ENCODE measurements at regions not wholly inside any gene's neighbourhood (a gene's known extent, or its start where the extent isn't known, plus 50 kb on each side); places are given as distances from the start of the nearest gene placed in this dataset.

- Histone ChIP-seq H3K27me3 (ENCODE audit: control insufficient read depth in 1 of 2, insufficient read depth in 2 of 2, low read length in 2 of 2) (no peaks in the 10 kb centered on the region), H3K4me1 (ENCODE audit: control insufficient read depth, insufficient read depth, low read length) (no peaks in the 10 kb centered on the region), H3K9me3 (ENCODE audit: control insufficient read depth in 2 of 2, low read length in 2 of 2) (no peaks in the 10 kb centered on the region), H3K27ac (ENCODE audit: low read length) (no peak overlapping the region), H3K9ac (ENCODE audit: low read length in 2 of 2) (no peak overlapping the region), H3K36me3 (ENCODE audit: control insufficient read depth in 2 of 2, insufficient read depth in 2 of 2, low read length in 2 of 2) (no peaks in the 10 kb centered on the region), H3K4me3 (ENCODE audit: low read length in 2 of 2) (no peak overlapping the region)
Measured at GRCh38 chr4:23547096-23547495, 342.8 kb downstream of the PPARGC1A start.

- no peaks in the 10 kb centered on the region for H3K27me3 ChIP-seq (ENCODE audit: control insufficient read depth in 1 of 2, insufficient read depth in 2 of 2, low read length in 2 of 2)
- no peak overlapping the region for H3K4me3 ChIP-seq (ENCODE audit: low read length in 2 of 2)
Measured at GRCh38 chr4:23539969-23540569, 349.8 kb downstream of the PPARGC1A start.

DNA sequence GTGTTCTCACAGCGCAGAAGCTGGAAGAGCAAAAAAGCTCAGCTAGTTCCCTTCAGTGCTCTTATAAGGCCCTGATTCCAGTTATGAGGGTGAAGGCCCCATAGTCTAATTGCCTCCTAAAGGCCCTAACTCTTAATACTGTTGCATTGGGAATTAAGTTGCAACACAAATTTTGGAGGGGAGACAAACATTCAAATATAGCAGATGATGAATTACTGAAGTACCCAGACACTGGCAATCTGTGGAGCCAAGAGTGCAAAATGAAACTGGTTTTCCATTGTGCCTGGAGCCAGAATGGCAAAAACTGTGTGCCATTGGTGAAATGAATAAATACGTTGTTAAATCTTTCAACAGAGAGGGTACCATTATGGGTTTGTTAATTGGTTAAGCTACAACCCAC, 356.0 kb downstream of the PPARGC1A start:
- H3K27ac ChIP-seq (ENCODE audit: low read length) = no peak overlapping the region

More at GRCh38 chr4:23539969-23540569, 349.8 kb downstream of the PPARGC1A start:
- Histone ChIP-seq H3K4me1 (ENCODE audit: control insufficient read depth, insufficient read depth, low read length) (no peaks in the 10 kb centered on the region), H3K27ac (ENCODE audit: low read length) (no peak overlapping the region), H3K36me3 (ENCODE audit: control insufficient read depth in 2 of 2, insufficient read depth in 2 of 2, low read length in 2 of 2) (no peaks in the 10 kb centered on the region), H3K9me3 (ENCODE audit: control insufficient read depth in 2 of 2, low read length in 2 of 2) (no peaks in the 10 kb centered on the region), H3K9ac (ENCODE audit: low read length in 2 of 2) (no peak overlapping the region)

GRCh38 chr4:23516716-23517115, 373.1 kb downstream of the PPARGC1A start:
- H3K9ac ChIP-seq (ENCODE audit: low read length in 2 of 2) = no peak overlapping the region
- H3K36me3 ChIP-seq (ENCODE audit: control insufficient read depth in 2 of 2, insufficient read depth in 2 of 2, low read length in 2 of 2) = no peaks in the 10 kb centered on the region
- no peak overlapping the region for H3K4me3 ChIP-seq (ENCODE audit: low read length in 2 of 2)
- no peaks in the 10 kb centered on the region for H3K27me3 ChIP-seq (ENCODE audit: control insufficient read depth in 1 of 2, insufficient read depth in 2 of 2, low read length in 2 of 2)
- H3K9me3 ChIP-seq (ENCODE audit: control insufficient read depth in 2 of 2, low read length in 2 of 2) = no peaks in the 10 kb centered on the region
- no peak overlapping the region for H3K27ac ChIP-seq (ENCODE audit: low read length)
- no peaks in the 10 kb centered on the region for H3K4me1 ChIP-seq (ENCODE audit: control insufficient read depth, insufficient read depth, low read length)

More for the DNA sequence above, 356.0 kb downstream of the PPARGC1A start:
- Histone ChIP-seq H3K9me3 (ENCODE audit: control insufficient read depth in 2 of 2, low read length in 2 of 2) (no peaks in the 10 kb centered on the region), H3K27me3 (ENCODE audit: control insufficient read depth in 1 of 2, insufficient read depth in 2 of 2, low read length in 2 of 2) (no peaks in the 10 kb centered on the region), H3K4me1 (ENCODE audit: control insufficient read depth, insufficient read depth, low read length) (no peaks in the 10 kb centered on the region), H3K4me3 (ENCODE audit: low read length in 2 of 2) (no peak overlapping the region), H3K9ac (ENCODE audit: low read length in 2 of 2) (no peak overlapping the region), H3K36me3 (ENCODE audit: control insufficient read depth in 2 of 2, insufficient read depth in 2 of 2, low read length in 2 of 2) (no peaks in the 10 kb centered on the region)

GRCh38 chr4:23504083-23504482, 385.8 kb downstream of the PPARGC1A start:
- H3K36me3 ChIP-seq (ENCODE audit: control insufficient read depth in 2 of 2, insufficient read depth in 2 of 2, low read length in 2 of 2) = no peaks in the 10 kb centered on the region
- no peak overlapping the region for H3K9ac ChIP-seq (ENCODE audit: low read length in 2 of 2)
- H3K4me3 ChIP-seq (ENCODE audit: low read length in 2 of 2) = no peak overlapping the region
- no peaks in the 10 kb centered on the region for H3K9me3 ChIP-seq (ENCODE audit: control insufficient read depth in 2 of 2, low read length in 2 of 2)
- no peaks in the 10 kb centered on the region for H3K4me1 ChIP-seq (ENCODE audit: control insufficient read depth, insufficient read depth, low read length)
- no peak overlapping the region for H3K27ac ChIP-seq (ENCODE audit: low read length)
- no peaks in the 10 kb centered on the region for H3K27me3 ChIP-seq (ENCODE audit: control insufficient read depth in 1 of 2, insufficient read depth in 2 of 2, low read length in 2 of 2)

- Histone ChIP-seq H3K9ac (ENCODE audit: low read length in 2 of 2) (no peak overlapping the region), H3K27ac (ENCODE audit: low read length) (no peak overlapping the region), H3K9me3 (ENCODE audit: control insufficient read depth in 2 of 2, low read length in 2 of 2) (no peaks in the 10 kb centered on the region), H3K4me1 (ENCODE audit: control insufficient read depth, insufficient read depth, low read length) (no peaks in the 10 kb centered on the region), H3K36me3 (ENCODE audit: control insufficient read depth in 2 of 2, insufficient read depth in 2 of 2, low read length in 2 of 2) (no peaks in the 10 kb centered on the region), H3K4me3 (ENCODE audit: low read length in 2 of 2) (peak overlapping the region in 1 of 2 donors; percentile 7), H3K27me3 (ENCODE audit: control insufficient read depth in 1 of 2, insufficient read depth in 2 of 2, low read length in 2 of 2) (no peaks in the 10 kb centered on the region)
Measured at GRCh38 chr4:23500894-23501449, 388.9 kb downstream of the PPARGC1A start.

- Histone ChIP-seq H3K27me3 (ENCODE audit: control insufficient read depth in 1 of 2, insufficient read depth in 2 of 2, low read length in 2 of 2) (no peaks in the 10 kb centered on the region), H3K36me3 (ENCODE audit: control insufficient read depth in 2 of 2, insufficient read depth in 2 of 2, low read length in 2 of 2) (no peaks in the 10 kb centered on the region), H3K9me3 (ENCODE audit: control insufficient read depth in 2 of 2, low read length in 2 of 2) (no peaks in the 10 kb centered on the region), H3K27ac (ENCODE audit: low read length) (no peak overlapping the region), H3K9ac (ENCODE audit: low read length in 2 of 2) (no peak overlapping the region), H3K4me3 (ENCODE audit: low read length in 2 of 2) (no peak overlapping the region), H3K4me1 (ENCODE audit: control insufficient read depth, insufficient read depth, low read length) (no peaks in the 10 kb centered on the region)
Measured at GRCh38 chr4:23485801-23486200, 404.0 kb downstream of the PPARGC1A start.

GRCh38 chr4:23484689-23485088, 405.2 kb downstream of the PPARGC1A start:
- no peaks in the 10 kb centered on the region for H3K27me3 ChIP-seq (ENCODE audit: control insufficient read depth in 1 of 2, insufficient read depth in 2 of 2, low read length in 2 of 2)
- no peak overlapping the region for H3K4me3 ChIP-seq (ENCODE audit: low read length in 2 of 2)
- H3K36me3 ChIP-seq (ENCODE audit: control insufficient read depth in 2 of 2, insufficient read depth in 2 of 2, low read length in 2 of 2) = no peaks in the 10 kb centered on the region
- H3K27ac ChIP-seq (ENCODE audit: low read length) = no peak overlapping the region
- H3K4me1 ChIP-seq (ENCODE audit: control insufficient read depth, insufficient read depth, low read length) = no peaks in the 10 kb centered on the region
- H3K9ac ChIP-seq (ENCODE audit: low read length in 2 of 2) = no peak overlapping the region
- H3K9me3 ChIP-seq (ENCODE audit: control insufficient read depth in 2 of 2, low read length in 2 of 2) = no peaks in the 10 kb centered on the region

GRCh38 chr4:23483320-23483960, 406.4 kb downstream of the PPARGC1A start:
- no peaks in the 10 kb centered on the region for H3K4me1 ChIP-seq (ENCODE audit: control insufficient read depth, insufficient read depth, low read length)
- no peaks in the 10 kb centered on the region for H3K9me3 ChIP-seq (ENCODE audit: control insufficient read depth in 2 of 2, low read length in 2 of 2)
- no peak overlapping the region for H3K4me3 ChIP-seq (ENCODE audit: low read length in 2 of 2)
- H3K27ac ChIP-seq (ENCODE audit: low read length) = no peak overlapping the region
- no peaks in the 10 kb centered on the region for H3K27me3 ChIP-seq (ENCODE audit: control insufficient read depth in 1 of 2, insufficient read depth in 2 of 2, low read length in 2 of 2)
- H3K36me3 ChIP-seq (ENCODE audit: control insufficient read depth in 2 of 2, insufficient read depth in 2 of 2, low read length in 2 of 2) = no peaks in the 10 kb centered on the region
- no peak overlapping the region for H3K9ac ChIP-seq (ENCODE audit: low read length in 2 of 2)

DNA sequence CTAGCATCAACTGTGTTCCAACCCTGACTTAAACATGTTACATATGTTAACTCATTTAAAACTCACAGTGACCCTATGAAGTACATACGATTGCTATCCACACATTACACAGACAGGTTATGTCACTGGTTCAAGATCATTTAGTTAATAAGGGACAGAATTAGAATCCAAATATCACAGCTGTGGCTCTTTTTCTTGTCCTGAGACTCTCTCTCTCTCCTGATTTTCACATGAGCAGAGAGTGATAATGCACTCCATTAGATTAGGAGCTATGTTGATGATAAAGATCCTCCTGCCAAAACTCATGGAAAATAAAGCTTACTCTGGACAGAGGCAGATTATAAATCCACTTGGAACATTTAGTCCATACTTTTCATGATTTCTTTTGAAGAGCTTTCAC, 408.3 kb downstream of the PPARGC1A start:
- Histone ChIP-seq H3K36me3 (ENCODE audit: control insufficient read depth in 2 of 2, insufficient read depth in 2 of 2, low read length in 2 of 2) (no peaks in the 10 kb centered on the region), H3K4me3 (ENCODE audit: low read length in 2 of 2) (no peak overlapping the region), H3K27ac (ENCODE audit: low read length) (no peak overlapping the region), H3K4me1 (ENCODE audit: control insufficient read depth, insufficient read depth, low read length) (no peaks in the 10 kb centered on the region), H3K27me3 (ENCODE audit: control insufficient read depth in 1 of 2, insufficient read depth in 2 of 2, low read length in 2 of 2) (no peaks in the 10 kb centered on the region), H3K9ac (ENCODE audit: low read length in 2 of 2) (no peak overlapping the region), H3K9me3 (ENCODE audit: control insufficient read depth in 2 of 2, low read length in 2 of 2) (no peaks in the 10 kb centered on the region)

GRCh38 chr4:23477905-23478304, 411.9 kb downstream of the PPARGC1A start:
- no peaks in the 10 kb centered on the region for H3K36me3 ChIP-seq (ENCODE audit: control insufficient read depth in 2 of 2, insufficient read depth in 2 of 2, low read length in 2 of 2)
- H3K27me3 ChIP-seq (ENCODE audit: control insufficient read depth in 1 of 2, insufficient read depth in 2 of 2, low read length in 2 of 2) = no peaks in the 10 kb centered on the region
- no peaks in the 10 kb centered on the region for H3K4me1 ChIP-seq (ENCODE audit: control insufficient read depth, insufficient read depth, low read length)

More at GRCh38 chr4:23477905-23478304, 411.9 kb downstream of the PPARGC1A start:
- no peak overlapping the region for H3K27ac ChIP-seq (ENCODE audit: low read length)
- H3K9ac ChIP-seq (ENCODE audit: low read length in 2 of 2) = no peak overlapping the region
- no peak overlapping the region for H3K4me3 ChIP-seq (ENCODE audit: low read length in 2 of 2)
- H3K9me3 ChIP-seq (ENCODE audit: control insufficient read depth in 2 of 2, low read length in 2 of 2) = no peaks in the 10 kb centered on the region

All from stomach smooth muscle (tissue), 2 donors.